ENCODE measurements at regions not wholly inside any gene's neighbourhood (a gene's known extent, or its start where the extent isn't known, plus 50 kb on each side); places are given as distances from the start of the nearest gene placed in this dataset.

DNA sequence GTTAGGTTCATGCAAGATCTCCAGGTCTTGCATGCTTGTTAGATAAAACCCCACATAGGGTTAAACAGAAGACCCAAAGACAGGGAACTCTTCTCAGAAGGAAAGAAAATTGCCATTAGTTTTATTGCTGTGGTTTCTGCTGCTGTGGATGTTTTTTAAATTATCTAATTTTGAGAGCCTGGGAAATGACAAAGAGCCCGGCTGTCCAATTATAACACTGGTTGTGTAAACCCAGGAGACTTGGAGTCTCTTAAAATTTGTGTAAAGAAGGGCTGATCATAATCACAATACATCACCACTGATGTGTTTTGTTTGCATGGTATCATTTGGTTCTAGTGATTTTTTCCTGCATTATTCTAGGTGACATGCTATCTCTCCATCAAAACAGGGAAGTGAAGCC lies 246.5 kb upstream of the MYO3A start:
- TF ChIP-seq, protein P1, sequence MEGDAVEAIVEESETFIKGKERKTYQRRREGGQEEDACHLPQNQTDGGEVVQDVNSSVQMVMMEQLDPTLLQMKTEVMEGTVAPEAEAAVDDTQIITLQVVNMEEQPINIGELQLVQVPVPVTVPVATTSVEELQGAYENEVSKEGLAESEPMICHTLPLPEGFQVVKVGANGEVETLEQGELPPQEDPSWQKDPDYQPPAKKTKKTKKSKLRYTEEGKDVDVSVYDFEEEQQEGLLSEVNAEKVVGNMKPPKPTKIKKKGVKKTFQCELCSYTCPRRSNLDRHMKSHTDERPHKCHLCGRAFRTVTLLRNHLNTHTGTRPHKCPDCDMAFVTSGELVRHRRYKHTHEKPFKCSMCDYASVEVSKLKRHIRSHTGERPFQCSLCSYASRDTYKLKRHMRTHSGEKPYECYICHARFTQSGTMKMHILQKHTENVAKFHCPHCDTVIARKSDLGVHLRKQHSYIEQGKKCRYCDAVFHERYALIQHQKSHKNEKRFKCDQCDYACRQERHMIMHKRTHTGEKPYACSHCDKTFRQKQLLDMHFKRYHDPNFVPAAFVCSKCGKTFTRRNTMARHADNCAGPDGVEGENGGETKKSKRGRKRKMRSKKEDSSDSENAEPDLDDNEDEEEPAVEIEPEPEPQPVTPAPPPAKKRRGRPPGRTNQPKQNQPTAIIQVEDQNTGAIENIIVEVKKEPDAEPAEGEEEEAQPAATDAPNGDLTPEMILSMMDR (IDR thresholded peaks at IDR 0.05; ENCODE audit: low read depth, low read length) = no peak
- no peak for TF ChIP-seq EZH2phosphoT487 (IDR thresholded peaks at IDR 0.05; ENCODE audit: low read depth)
